Liver (tissue), 3 donors: ENCODE measurements at regions not wholly inside any gene's neighbourhood (a gene's known extent, or its start where the extent isn't known, plus 50 kb on each side); places are given as distances from the start of the nearest gene placed in this dataset.
"Not testable (repeated sequence)": the region's sequence is repeated elsewhere in the genome, so short reads cannot be mapped to it uniquely, and the experiment has no call there.

ENCODE experiments used
- CTCF ChIP-seq: fragments of 150-350 bp; IDR thresholded peaks from 2 replicates; pipeline ENCODE4 v1.5.1; 2017; ENCODE audit warnings: improper control_type of control experiment, low read depth, low read length; ENCODE audit not compliant: missing input control
- GABPA ChIP-seq, 2 donors: IDR thresholded peaks in 1 of 2; conservative IDR thresholded peaks in 1 of 2; 2 replicates each; pipeline ENCODE4 v1.6.1; 2016; ENCODE audit warnings: antibody characterized with exemption in 2 of 2, mild to moderate bottlenecking in 1 of 2, moderate library complexity in 1 of 2
- RAD21 ChIP-seq, 2 donors: IDR thresholded peaks; 2 replicates each; pipeline ENCODE4 v1.6.1; 2016; ENCODE audit warnings: antibody characterized with exemption in 2 of 2, mild to moderate bottlenecking in 2 of 2
- REST ChIP-seq: IDR thresholded peaks from 2 replicates; pipeline ENCODE4 v1.6.1; 2016; ENCODE audit warnings: antibody characterized with exemption, mild to moderate bottlenecking
- SP1 ChIP-seq: IDR thresholded peaks from 2 replicates; pipeline ENCODE4 v1.6.1; 2018; ENCODE audit warnings: antibody characterized with exemption, mild to moderate bottlenecking
- TAF1 ChIP-seq: conservative IDR thresholded peaks from 2 replicates; pipeline ENCODE4 v1.6.1; 2016; ENCODE audit warnings: antibody characterized with exemption, mild to moderate bottlenecking
- donor health status: healthy.
- donor health status: healthy.

GRCh38 chr12:126452686-126453085 lies 1387.5 kb downstream of the AACS start:
- TF ChIP-seq REST; RAD21 (IDR thresholded peaks at IDR 0.05); TAF1; CTCF; SP1; GABPA (IDR thresholded peaks at IDR 0.05 in 1 of 2, conservative IDR thresholded peaks at IDR 0.05 in 1 of 2): not testable (repeated sequence)
